Putamen (tissue), 1 donor: ENCODE measurements at regions not wholly inside any gene's neighbourhood (a gene's known extent, or its start where the extent isn't known, plus 50 kb on each side); places are given as distances from the start of the nearest gene placed in this dataset.
"Not testable (repeated sequence)": the region's sequence is repeated elsewhere in the genome, so short reads cannot be mapped to it uniquely, and the experiment has no call there.

ENCODE experiments used
- DNase-seq: peaks from one replicate; pipeline ENCODE4 v3.0.0-alpha.2; 2016; ENCODE audit warnings: low spot score

DNA sequence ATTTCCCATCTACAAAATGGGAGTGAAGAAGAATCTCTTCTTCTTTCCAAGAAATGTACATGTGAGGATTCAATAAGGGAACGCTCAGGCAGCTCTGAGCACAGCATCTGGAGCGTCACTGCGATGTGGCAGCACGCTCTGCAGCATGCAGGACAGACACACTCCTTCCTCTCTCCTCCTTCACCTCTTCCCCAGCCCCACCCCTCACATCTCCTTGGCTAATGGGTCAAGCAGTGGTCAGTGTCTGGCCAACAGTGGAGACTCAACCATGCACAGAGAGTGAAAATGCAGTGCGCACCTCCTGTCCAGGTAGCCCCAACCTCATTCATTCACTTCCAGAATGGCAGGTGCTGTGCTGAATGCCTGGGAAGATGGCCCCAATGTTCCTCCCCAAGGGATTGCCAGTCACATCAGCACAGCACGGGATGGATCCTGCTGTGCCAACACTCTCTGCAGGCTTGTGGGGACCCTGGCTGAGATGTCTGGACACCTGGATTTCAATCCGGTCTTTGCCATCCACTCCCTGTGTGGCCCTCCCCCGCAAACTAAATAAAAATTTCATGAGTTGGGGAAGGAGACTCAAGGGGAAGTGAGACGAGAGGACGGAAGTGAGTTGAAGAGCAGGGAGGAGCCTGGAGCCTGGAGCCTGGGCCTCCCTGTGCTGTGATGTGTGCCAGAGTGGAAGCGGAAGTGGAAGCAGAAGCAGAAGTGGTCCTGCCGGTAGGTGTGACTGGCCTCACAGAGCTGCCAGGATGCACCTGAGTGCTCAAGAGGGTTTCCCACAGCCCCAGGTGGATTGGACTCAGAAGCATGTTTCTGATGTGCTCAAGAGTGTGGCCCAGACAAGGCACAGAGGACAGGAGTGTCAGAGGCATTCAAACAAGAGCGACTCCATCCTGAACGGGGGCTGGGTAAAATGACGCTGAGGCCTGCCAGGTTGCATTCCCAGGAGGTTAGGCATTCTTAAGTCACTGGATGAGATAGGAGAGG lies 163.9 kb downstream of the SMAD6 start:
- DNase-seq, result no peak

DNA sequence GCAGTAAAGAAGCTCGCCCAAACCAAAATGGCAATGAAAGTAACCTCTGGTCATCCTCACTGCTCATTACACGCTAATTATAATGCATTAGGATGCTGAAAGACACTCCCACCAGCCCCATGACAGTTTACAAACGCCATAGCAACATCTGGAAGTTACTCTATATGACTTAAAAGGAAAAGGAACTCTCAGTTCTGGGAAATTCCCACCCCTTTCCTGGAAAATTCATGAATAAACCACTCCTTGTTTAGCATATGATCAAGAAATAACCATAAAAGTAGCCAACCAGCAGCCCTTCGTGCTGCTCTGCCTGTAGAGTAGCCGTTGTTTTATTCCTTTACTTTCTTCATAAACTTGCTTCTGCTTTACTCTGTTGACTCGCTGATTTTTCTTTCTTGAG lies 164.6 kb downstream of the SMAD6 start:
- no peak for DNase-seq

DNA sequence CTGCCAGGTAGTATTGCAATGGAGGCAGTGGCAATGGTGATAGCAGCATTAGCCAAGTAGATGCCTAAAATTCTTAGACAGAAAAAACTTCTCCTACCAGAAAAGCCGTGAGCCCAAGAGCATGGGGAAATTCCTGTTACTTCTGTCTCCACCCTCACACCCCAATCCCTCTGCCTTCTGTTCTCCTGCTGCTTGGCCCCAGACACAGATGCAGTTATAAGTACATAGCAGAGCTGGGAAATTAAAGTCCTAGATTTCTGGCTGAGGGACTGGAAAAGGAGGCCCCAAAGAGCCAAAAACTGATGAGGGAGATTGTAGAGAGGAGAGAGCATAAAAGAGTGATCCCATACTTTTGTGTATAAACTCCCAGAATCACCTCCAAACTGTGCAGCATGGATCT lies 166.9 kb downstream of the SMAD6 start:
- DNase-seq, result no peak

DNA sequence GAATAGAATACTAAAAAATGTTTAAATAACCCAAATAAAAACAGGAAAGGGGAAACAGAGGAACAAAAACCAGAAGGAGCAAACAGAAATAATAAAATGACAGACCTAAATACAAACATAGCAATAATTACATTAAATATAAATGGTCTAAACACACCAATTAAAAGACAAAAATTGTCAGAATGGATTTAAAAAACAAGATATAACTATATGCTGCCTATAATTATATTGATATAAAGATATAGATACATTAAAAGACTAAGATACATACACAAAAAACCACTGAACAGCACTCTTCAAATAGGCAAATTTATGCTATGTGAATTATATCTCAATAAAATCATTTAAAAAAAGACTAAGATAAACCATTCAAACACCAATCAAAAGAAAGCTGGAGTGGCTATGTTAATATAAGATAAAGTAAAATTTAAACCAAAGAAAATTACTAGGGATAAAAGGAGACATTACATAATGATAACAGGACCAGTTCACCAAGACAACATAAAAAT lies 168.9 kb downstream of the SMAD6 start:
- no peak for DNase-seq

DNA sequence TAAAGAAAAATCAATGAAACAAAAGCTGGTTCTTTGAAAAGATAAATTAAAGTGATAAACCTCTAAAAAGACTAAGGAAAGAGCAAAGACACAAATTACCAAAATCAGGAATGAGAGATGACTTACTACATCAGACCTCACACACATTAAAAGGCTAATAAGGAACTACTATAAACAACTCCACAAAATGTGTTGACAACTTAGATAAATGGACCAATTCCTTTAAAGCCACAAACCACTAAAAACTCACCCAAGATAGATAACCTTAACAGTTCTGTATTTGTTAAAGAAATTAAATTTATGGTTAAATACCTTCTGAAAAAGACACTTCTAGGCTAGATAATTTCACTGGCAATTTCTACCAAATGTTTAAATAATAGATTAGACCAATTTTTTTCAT lies 170.4 kb downstream of the SMAD6 start:
- DNase-seq, result no peak

DNA sequence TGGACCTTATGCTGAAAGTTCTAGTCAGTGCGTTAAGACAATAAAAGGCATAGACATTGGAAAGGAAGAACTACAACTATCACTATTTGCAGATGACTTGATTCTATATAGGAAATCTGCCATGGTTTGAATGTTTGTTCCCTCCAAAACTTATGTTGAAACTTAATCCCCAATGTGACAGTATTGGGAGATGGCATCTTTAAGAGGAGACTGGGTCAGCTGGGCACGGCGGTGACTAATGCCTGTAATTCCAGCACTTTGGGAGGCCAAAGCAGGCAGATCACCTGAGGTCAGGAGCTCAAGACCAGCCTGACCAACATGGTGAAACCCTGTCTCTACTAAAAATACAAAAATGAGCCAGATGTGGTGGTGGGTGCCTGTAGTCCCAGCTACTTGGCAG lies 171.3 kb downstream of the SMAD6 start:
- DNase-seq, result not testable (repeated sequence)

DNA sequence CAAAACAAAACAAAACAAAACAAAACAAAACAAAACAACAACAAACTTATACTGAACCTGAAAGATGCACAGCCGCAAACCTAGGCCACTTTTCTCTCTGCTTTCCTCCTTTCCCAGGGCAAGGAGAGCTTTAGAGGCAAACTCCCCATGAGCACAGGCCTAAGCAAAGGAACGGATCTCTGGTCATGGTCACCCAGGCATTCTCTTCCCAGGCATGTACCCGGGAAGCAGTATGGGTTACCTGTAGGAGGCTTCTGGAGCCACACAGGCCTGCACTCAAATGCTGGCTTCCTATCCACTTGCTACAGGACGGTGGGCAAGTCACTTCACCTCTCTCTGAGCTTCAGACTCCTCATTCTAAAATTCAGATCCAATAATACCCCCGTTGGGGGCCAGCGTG lies 171.8 kb downstream of the SMAD6 start:
- no peak for DNase-seq

DNA sequence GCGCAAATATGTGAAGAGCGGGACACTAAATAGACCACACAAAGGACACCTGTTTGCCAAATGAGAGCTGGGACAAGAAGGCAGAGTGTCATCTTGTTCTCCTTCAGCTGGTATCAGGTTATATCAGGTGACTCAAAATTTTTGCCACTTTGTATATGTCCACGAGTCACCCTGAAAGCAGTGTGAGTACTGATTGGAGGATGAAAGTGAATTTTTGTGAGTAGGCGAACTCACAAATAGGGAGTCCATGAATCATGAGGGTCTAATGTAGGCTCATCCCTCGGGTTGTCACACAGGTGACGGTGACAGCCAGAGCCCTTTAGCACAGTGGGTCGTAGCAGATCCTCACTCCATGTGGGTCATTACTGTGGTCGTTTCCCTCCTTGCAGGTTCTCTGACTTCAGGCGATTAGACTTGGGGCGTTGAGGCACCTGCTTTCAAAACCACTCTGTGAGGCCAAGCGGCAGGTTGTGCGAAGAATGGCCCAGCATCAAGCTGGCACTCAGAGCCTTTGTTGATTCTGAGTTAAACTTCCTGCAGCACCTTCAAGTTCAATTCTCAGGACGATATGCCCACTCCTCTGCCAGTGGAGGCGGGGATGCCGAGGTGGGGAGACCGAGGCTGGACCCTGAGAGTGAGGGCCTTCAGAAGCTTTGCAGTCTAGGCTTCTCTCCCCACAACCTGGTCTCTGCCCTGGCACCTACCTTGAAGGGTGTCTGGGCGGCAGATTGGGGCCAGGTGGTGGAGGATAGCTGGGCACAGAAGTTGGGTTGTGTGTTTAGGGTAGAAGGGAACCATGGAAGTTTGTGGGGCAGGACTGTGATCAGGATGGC lies 173.8 kb downstream of the SMAD6 start:
- DNase-seq, result no peak

DNA sequence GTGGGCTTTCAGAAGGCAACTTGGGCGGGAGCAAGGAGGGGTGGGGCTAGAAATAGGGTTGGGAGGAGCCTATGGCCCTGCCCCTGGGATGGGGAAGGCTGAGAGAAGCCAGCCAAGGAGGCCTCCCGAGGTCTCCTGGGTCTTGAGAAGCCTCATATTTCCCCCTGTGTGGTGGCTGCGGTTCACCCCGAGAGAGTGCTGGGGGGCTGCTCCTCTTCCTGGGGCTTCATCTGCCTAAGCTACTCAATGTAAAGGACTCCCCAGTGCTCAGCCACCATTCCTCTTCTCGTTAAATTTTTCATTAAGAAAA lies 174.3 kb downstream of the SMAD6 start:
- no peak for DNase-seq

DNA sequence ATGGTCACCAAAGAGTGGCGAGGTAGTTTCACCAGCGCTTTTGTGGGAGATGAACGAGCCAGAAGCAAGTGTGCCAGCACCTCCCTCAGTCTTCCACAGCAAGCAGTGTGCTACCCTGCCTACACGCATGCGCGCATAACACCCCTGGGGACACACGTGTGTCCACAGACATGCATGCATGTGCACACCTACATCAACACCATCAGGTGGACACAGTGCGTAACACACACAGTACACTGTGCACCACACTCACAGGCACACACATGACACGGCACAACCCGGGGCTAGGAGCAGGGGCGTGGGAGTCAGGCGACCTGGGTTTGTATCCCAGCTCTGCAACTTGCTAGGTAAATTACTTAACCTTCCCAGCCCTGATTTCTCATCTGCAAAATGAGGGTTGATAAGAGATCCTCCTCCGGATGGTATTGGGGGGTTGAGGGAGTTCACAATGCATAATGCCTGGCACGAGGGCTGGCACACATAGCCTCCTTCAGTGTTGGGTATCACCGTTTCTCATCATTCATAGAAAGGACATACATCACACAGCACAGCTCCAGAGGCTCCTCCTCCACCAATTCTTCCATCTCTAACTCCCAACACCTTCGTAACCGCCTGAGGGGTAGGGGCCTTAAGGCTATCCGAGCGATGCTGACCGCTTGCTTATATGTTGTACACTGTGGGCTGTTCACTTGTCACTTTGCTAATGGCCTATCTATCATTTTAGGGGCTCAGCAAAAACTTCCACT lies 174.9 kb downstream of the SMAD6 start:
- DNase-seq, result no peak

DNA sequence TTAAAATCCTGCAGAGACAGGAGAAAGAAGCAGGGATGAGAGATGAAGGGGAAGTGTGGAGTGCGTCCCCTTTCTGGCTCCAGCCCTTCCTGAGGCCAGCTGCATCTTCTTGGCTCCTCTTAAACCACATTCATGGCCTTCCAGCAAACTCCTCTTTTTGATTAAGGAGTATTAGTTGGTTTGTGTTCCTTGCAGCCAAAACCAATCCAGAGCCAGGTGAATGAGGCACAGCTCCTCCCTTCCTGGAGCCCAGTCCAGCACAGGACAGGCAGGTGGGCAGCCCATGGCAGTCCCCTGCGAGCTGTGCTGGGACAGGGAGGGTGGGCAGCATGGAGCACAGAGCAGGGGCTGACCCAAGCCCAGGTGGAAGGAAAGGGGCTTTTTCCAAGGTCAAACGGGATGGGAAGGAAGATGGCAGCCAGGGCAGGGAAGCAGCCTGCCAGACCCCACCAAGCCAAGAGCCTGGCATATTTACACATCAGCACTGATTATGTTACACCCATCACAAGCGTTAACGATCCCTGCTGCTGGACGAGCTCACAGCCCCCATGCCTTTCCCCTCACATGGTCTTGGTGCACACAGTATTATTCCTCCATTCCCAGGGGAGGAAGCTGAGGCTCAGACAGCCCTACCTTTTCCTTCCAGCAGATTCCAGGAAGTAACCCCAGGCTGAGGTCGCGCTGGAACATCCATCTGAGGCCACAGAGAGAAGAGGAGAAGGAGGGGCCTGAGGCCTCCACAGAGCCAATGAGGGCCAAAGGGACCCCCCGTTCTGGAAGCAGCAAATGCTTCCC lies 175.6 kb downstream of the SMAD6 start:
- DNase-seq, result no peak

DNA sequence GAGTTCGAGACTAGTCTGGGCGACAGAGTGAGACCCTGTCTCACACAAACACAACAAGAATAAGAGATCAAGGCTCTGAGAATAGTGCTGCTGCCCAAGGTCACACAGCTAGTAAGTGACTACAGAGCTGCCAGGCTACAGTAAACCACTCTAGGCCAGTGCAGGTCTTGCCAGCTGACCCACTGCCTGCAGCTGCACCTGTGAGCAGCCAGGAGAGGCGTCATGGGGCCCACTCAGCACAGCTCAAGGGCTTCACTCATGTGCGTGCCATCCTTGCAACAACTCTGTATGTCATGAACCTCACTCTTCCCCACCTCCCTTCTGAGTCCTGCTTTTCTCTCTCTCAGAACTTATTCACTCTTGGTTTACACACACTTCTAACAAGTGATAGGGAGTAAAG lies 176.7 kb downstream of the SMAD6 start:
- no peak for DNase-seq

DNA sequence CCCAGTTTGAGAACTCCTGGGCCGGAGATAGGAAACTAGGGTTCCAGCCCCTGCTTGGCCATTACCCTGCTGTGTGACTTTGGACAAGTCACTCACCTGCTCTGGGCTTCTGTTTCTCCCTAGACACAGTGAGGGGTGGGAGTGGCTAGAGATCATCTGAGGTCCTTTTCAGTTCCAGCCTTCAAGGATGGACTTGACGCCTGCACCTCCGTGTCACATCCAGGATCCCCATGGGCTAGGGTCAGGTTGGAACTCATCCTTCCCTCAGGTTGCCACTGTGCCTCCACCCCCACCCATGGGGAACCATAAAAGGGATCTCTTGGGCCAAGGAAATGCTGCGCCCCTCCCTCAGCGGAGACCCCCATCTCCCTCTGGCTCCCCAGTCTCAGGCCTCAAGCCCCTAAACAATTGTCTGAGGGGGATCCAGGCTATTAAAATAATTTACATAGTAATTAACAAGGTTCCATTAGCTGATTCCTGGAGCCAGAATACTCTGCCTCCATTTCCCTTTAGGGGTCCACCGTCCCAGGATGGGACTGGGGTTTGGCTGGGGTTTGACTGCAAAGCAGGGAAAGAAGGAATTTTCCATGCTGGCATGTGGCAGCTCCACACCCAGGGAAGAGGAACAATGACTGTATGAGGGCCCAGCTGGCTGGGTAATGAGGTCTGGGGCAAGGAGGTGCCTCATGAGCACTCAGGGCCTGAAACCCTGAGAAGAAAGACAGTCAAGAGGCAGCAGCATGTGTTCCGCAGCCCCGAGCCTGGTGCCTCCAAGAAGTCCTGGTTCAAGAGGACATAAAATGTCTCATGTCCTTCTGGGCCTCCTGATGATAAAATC lies 177.7 kb downstream of the SMAD6 start:
- DNase-seq, result no peak

DNA sequence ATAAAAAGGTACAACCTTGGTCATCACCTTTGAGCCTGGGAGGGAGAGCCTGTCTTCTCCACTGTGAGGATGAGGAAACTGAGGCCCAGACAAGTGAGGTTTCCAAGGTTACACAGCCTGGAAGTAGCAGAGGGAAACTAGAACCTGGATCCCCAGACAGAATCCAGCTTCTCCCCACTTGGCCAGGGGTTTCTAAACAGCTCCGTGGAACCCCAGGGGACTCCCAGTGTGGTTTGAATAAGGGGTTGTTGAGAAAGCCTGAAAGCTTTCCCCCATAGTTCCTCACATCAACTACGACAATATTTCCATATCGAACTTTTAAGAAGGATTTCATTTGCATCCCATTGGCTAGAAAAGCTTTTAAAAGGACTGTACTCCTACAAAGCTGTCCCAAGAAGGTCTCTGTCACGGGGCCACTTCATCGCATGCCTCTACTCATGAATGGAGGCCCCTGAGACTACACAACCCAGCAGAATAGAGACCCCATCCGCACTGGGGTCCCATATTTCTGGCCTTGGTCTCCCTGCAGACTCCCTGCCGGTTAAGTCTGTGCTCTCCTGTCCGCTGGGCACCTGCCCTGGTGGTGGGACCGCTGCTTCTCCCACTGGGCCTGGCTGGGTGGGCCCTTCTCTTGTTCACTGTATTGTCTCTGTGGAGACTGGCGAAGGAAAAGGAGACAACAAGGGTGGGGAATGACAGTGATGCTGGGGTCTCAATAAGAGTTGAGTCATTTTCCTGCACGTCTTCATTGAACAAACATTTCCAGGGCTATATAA lies 178.5 kb downstream of the SMAD6 start:
- no peak for DNase-seq

DNA sequence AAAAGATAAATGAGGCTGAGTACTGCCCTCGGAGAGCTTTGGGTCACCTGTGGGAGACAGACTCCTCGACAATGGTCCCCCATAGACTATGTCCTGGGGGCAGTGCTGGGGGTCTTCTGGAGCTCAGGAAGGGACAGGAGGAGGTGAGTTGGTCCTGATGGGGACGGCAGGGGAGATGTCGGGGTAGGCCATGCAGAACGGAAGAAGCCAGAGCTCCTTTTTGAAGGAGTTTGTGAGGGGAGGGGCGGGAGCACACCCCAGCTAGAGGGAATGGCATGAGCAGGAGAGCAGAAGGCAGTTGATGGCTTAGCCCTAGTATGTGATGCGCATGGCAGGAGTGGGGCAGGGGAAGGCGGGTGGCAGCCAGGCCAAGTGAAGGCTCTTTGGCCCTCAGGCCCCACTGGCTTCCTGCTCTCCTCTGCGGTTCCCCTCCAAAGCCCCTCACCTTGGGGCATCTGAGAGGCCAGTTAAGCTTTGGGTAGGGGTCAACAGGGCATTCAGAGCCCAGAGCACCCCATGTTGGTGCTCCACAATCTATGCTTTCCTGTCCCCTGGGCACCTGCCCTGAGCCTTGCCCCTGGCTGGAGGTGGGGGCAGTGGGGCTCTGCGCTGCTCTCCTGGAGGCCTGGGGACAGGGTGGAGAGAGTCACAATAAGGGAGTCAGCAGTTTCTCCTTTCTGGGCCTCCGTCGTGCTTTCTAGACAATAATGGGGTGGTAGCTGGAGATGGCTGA lies 179.3 kb downstream of the SMAD6 start:
- no peak for DNase-seq

DNA sequence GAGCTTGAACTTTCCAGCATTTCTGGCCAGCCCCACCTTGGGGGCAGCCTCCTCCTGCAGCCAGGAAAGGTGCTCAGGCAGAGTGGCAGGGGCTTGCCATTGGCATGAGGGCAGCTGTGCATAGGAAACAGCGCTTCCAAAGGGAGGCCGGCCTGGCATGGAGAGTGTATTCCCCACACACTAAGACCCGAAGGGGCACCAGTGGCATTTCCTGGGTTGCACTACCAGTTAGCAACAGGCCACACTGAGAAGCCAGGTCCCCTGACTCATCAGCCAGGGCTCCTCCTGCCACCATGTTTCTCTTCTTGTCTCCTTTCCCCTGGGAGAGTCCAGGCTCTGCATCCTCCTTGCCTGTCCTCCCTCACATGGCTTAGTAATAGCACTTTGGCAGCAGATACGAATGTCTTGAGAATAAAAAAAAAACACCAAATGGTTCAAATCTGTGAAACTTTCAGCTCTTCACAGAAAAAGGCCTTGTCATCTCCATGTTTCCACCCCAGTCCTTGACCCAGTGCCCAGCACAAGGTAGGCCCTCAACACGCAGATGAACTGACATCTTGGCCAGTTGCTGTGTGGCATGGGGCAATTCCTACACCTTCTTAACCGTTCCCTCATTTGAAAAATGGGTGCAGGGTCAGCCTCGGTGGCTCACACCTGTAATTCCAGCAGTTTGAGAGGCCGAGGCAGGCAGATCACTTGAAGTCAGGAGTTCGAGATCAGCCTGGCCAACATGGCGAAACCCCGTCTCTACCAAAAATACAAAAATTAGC lies 180.4 kb downstream of the SMAD6 start:
- no peak for DNase-seq

DNA sequence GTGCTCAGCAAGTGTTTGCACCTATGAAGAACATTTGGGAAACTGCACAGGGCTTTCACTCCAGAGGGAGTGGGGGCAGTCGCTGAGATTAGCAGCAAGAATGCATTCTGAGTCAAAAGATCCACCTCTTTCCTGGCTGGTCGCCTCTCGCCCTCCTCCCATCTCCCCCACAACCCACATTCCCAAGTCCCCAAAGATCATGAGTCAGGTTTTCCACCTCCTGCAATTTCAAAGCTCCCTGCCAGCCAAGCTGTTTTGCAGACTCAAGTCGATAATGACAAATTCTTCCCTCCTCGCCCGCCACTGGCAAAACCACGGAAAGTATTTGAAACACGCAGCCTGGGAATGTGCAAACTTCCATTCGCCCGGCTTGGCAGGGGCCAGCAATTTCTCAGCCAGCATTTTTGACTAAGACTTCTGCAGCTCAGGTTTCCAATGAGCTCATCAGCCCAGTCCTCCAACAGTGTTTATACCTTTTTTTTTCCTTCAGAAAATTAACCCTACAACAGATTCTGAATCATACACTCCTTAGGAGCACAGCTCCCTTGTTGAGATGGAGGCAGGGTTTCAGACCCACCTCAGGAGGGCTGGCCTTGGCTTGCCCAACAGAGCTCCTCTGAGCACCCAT lies 181.4 kb downstream of the SMAD6 start:
- DNase-seq, result peak; percentile 71

DNA sequence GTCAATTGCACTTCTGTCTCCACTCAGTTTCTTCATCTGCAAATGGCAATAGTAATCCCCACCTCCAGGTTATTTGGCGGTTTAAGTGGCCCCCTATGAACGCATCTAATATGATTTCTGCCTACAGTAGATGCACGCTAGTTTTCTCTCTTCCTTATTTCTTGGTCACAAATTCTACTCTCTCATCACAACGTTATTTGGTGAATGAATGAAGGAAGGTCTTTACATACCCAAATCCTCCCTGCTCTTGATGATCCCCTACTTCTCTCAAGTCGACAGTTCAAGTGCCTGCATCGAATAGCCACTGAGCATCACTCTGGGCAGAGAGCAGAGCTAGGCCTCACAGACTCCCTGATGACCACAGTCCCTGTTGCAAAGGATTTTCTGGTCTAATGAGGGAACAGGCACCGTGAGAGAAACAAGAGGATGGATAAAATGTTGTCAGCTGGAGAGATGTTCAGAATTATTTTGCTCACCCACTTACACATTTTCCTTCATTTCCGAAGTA lies 181.2 kb upstream of the SMAD3 start:
- DNase-seq, result no peak
